H1 (cell line): ENCODE measurements at regions not wholly inside any gene's neighbourhood (a gene's known extent, or its start where the extent isn't known, plus 50 kb on each side); places are given as distances from the start of the nearest gene placed in this dataset.

Experiments
- CTCF ChIA-PET: fragments of 300-600 bp; sonication (Branson Sonifier 250); formaldehyde crosslinking; loops from one replicate; lab custom pipeline; 2021; ENCODE audit not compliant: partially characterized antibody; lab: Charles Lee
- POLR2A ChIA-PET: fragments of 300-600 bp; sonication (Branson Sonifier 250); formaldehyde crosslinking; loops from one replicate; lab custom pipeline; 2021; ENCODE audit warnings: inconsistent platforms; ENCODE audit not compliant: partially characterized antibody; lab: Charles Lee
- DNase-seq, 2 experiments: peaks; one replicate each; pipeline versions ENCODE4 v3.0.0 to v3.0.0-alpha.2; 2010 to 2022; ENCODE audit warnings: low spot score in 2 of 2, low read depth in 1 of 2, mixed read lengths in 1 of 2
- FAIRE-seq: peaks from 2 replicates; lab custom pipeline; 2011; peaks lifted over from hg19 to GRCh38; lab: Jason Lieb, UNC
- H2AFZ ChIP-seq: 2 replicates; pipeline ENCODE4 v1.8.1; 2012; ENCODE audit warnings: low read length, inconsistent platforms
- H2AK5ac ChIP-seq: 2 replicates; pipeline ENCODE4 v1.6.1; 2013; ENCODE audit warnings: low read depth, low read length
- H2BK120ac ChIP-seq: replicated peaks from 2 replicates; pipeline ENCODE3; 2013; ENCODE audit warnings: low read depth, low read length, inconsistent platforms
- H2BK12ac ChIP-seq: 2 replicates; pipeline ENCODE4 v1.6.1; 2013; ENCODE audit warnings: low read depth, low read length
- H2BK15ac ChIP-seq: 2 replicates; pipeline ENCODE4 v1.6.1; 2013; ENCODE audit warnings: low read length
- H2BK20ac ChIP-seq: 2 replicates; pipeline ENCODE4 v1.6.1; 2013; ENCODE audit warnings: low read length
- H2BK5ac ChIP-seq: 2 replicates; pipeline ENCODE4 v1.6.1; 2013; ENCODE audit warnings: low read depth, low read length
- H3K14ac ChIP-seq: 2 replicates; pipeline ENCODE4 v1.6.1; 2013; ENCODE audit warnings: inconsistent platforms; ENCODE audit not compliant: insufficient read length
- H3K18ac ChIP-seq: 2 replicates; pipeline ENCODE4 v1.6.1; 2013; ENCODE audit warnings: low read length; ENCODE audit errors: extremely low read depth
- H3K23ac ChIP-seq: 2 replicates; pipeline ENCODE4 v1.6.1; 2013; ENCODE audit warnings: inconsistent platforms; ENCODE audit not compliant: insufficient read length
- H3K23me2 ChIP-seq: 2 replicates; pipeline ENCODE4 v1.6.1; 2013; ENCODE audit warnings: low read depth, low read length
- H3K27ac ChIP-seq: 2 replicates; pipeline ENCODE4 v1.6.1; 2011; ENCODE audit warnings: low read depth, low read length, inconsistent platforms
- H3K27me3 ChIP-seq, 4 experiments: replicated peaks in 1 of 4; 1 replicate in 1 of 4; 2 replicates in 3 of 4; pipeline versions ENCODE4 v1.6.1 to v1.8.1; 2011 to 2013; ENCODE audit warnings: low read length in 3 of 4, mild to moderate bottlenecking in 3 of 4, inconsistent platforms in 2 of 4, mixed read lengths in 2 of 4, moderate library complexity in 1 of 4; ENCODE audit not compliant: control insufficient read depth in 3 of 4, insufficient read depth in 3 of 4; ENCODE audit errors: extremely low read depth in 1 of 4
- H3K36me3 ChIP-seq, 4 experiments: 2 replicates each; pipeline versions ENCODE4 v1.6.1 to v1.8.1; 2011 to 2013; ENCODE audit warnings: mild to moderate bottlenecking in 4 of 4, low read length in 3 of 4, moderate library complexity in 2 of 4, control low read depth in 1 of 4, inconsistent platforms in 1 of 4; ENCODE audit not compliant: insufficient read depth in 4 of 4, control insufficient read depth in 2 of 4
- H3K4ac ChIP-seq: replicated peaks from 2 replicates; pipeline ENCODE3; 2013; ENCODE audit warnings: low read length, low read depth, mixed read lengths, inconsistent platforms; ENCODE audit not compliant: insufficient read length
- H3K4me1 ChIP-seq, 4 experiments: replicated peaks in 1 of 4; 1 replicate in 1 of 4; 2 replicates in 3 of 4; pipeline versions ENCODE4 v1.6.1 to v1.8.1; 2011 to 2013; ENCODE audit warnings: low read length in 3 of 4, inconsistent platforms in 2 of 4, mixed read lengths in 1 of 4; ENCODE audit not compliant: insufficient read depth in 4 of 4, control insufficient read depth in 3 of 4
- H3K4me2 ChIP-seq, 2 experiments: 2 replicates each; pipeline versions ENCODE4 v1.6.1 to v1.8.1; 2011 to 2013; ENCODE audit warnings: low read depth in 2 of 2, low read length in 2 of 2, control low read depth in 1 of 2, inconsistent platforms in 1 of 2, mild to moderate bottlenecking in 1 of 2; ENCODE audit not compliant: insufficient read depth in 1 of 2
- H3K4me3 ChIP-seq, 4 experiments: fragments of 200-600, 300-600 bp in 1 of 4; sonication (generic), shearing (Covaris generic), sonication (Bioruptor Twin) in 1 of 4; 2 replicates each; pipeline versions ENCODE4 v1.5.1 to v1.8.1; 2011 to 2016; ENCODE audit warnings: low read length in 4 of 4, low read depth in 3 of 4, control low read depth in 2 of 4, inconsistent platforms in 2 of 4, mild to moderate bottlenecking in 2 of 4, mixed read lengths in 1 of 4, moderate library complexity in 1 of 4; ENCODE audit not compliant: insufficient read depth in 2 of 4; ENCODE audit errors: extremely low read depth in 1 of 4
- H3K56ac ChIP-seq: replicated peaks from 2 replicates; pipeline ENCODE3; 2013; ENCODE audit warnings: low read depth, mild to moderate bottlenecking, mixed read lengths, low read length, inconsistent platforms; ENCODE audit not compliant: insufficient read length
- H3K79me1 ChIP-seq: 2 replicates; pipeline ENCODE4 v1.6.1; 2013; ENCODE audit warnings: low read depth, low read length, control low read depth
- H3K79me2 ChIP-seq, 2 experiments: 2 replicates each; pipeline versions ENCODE4 v1.6.1 to v1.8.1; 2012 to 2013; ENCODE audit warnings: low read length in 2 of 2, mild to moderate bottlenecking in 2 of 2, inconsistent platforms in 1 of 2; ENCODE audit not compliant: insufficient read depth in 2 of 2, control insufficient read depth in 1 of 2
- H3K9ac ChIP-seq, 4 experiments: replicated peaks in 1 of 4; 1 replicate in 1 of 4; 2 replicates in 3 of 4; pipeline versions ENCODE4 v1.6.1 to v1.8.1; 2011 to 2013; ENCODE audit warnings: low read depth in 3 of 4, low read length in 3 of 4, control low read depth in 2 of 4, mild to moderate bottlenecking in 2 of 4, moderate library complexity in 2 of 4, inconsistent platforms in 1 of 4; ENCODE audit errors: extremely low read depth in 1 of 4
- H3K9me3 ChIP-seq, 2 experiments: 2 replicates each; pipeline versions ENCODE4 v1.6.1 to v1.8.1; 2012 to 2013; ENCODE audit warnings: mild to moderate bottlenecking in 2 of 2, moderate library complexity in 2 of 2, control low read depth in 1 of 2, inconsistent platforms in 1 of 2, low read depth in 1 of 2, low read length in 1 of 2, mixed read lengths in 1 of 2; ENCODE audit not compliant: insufficient read depth in 2 of 2
- H4K20me1 ChIP-seq, 2 experiments: replicated peaks in 1 of 2; 2 replicates each; pipeline versions ENCODE3 to v1.8.1; 2011 to 2013; ENCODE audit warnings: inconsistent platforms in 2 of 2, low read length in 2 of 2, mild to moderate bottlenecking in 1 of 2; ENCODE audit not compliant: insufficient read depth in 2 of 2, control insufficient read depth in 1 of 2
- H4K5ac ChIP-seq: 2 replicates; pipeline ENCODE4 v1.6.1; 2013; ENCODE audit warnings: low read length, low read depth, mixed read lengths, inconsistent platforms; ENCODE audit not compliant: insufficient read length
- H4K8ac ChIP-seq: 2 replicates; pipeline ENCODE4 v1.8.0; 2013; ENCODE audit warnings: mild to moderate bottlenecking, moderate library complexity, low read length, inconsistent platforms; ENCODE audit not compliant: insufficient read depth; ENCODE audit errors: extremely low read depth
- H4K91ac ChIP-seq: replicated peaks from 2 replicates; pipeline ENCODE3; 2013; ENCODE audit warnings: low read length, mixed read lengths, inconsistent platforms; ENCODE audit not compliant: insufficient read length
- CHD1 ChIP-seq: IDR thresholded peaks from 2 replicates; pipeline ENCODE4 v1.6.1; 2012; ENCODE audit warnings: low read depth, low read length, improper control_type of control experiment
- CTBP2 ChIP-seq: IDR thresholded peaks from 2 replicates; pipeline ENCODE4 v1.7.0; 2011; ENCODE audit warnings: borderline replicate concordance, mild to moderate bottlenecking, moderate library complexity, mixed read lengths, low read length; ENCODE audit not compliant: insufficient read depth, insufficient read length
- E2F6 ChIP-seq: IDR thresholded peaks from 2 replicates; pipeline ENCODE4 v1.6.1; 2012; ENCODE audit warnings: inconsistent platforms
- KDM4A ChIP-seq: IDR thresholded peaks from one replicate; pipeline ENCODE4 v1.7.1; 2012; ENCODE audit warnings: low read depth, mild to moderate bottlenecking, moderate library complexity, low read length, inconsistent platforms; ENCODE audit not compliant: severe bottlenecking
- KDM5A ChIP-seq: fragments of 200-600 bp; IDR thresholded peaks from 2 replicates; pipeline ENCODE4 v1.7.1; 2012; ENCODE audit warnings: mild to moderate bottlenecking, low read length, inconsistent platforms, mixed read lengths
- POLR2A ChIP-seq, 2 experiments: IDR thresholded peaks; 1 replicate in 1 of 2; 2 replicates in 1 of 2; pipeline ENCODE4 v1.6.1; 2011; ENCODE audit warnings: low read depth in 2 of 2, low read length in 2 of 2, mild to moderate bottlenecking in 2 of 2; ENCODE audit errors: control extremely low read depth in 1 of 2
- RXRA ChIP-seq: IDR thresholded peaks from 2 replicates; pipeline ENCODE4 v1.6.1; 2011; ENCODE audit warnings: low read depth, mild to moderate bottlenecking, low read length, moderate library complexity; ENCODE audit not compliant: insufficient read depth
- SP1 ChIP-seq: IDR thresholded peaks from 2 replicates; pipeline ENCODE4 v1.6.1; 2011; ENCODE audit warnings: low read depth, low read length
- TBP ChIP-seq: IDR thresholded peaks from 2 replicates; pipeline ENCODE4 v1.6.1; 2011; ENCODE audit warnings: low read depth, low read length, improper control_type of control experiment
- TCF12 ChIP-seq: IDR thresholded peaks from 2 replicates; pipeline ENCODE4 v1.6.1; 2011; ENCODE audit warnings: low read depth, mild to moderate bottlenecking, low read length
- YY1 ChIP-seq: IDR thresholded peaks from 2 replicates; pipeline ENCODE4 v1.6.1; 2011; ENCODE audit warnings: low read depth, mild to moderate bottlenecking, low read length
- ZNF274 ChIP-seq: IDR thresholded peaks from 2 replicates; pipeline ENCODE4 v1.7.0; 2012; ENCODE audit warnings: low read length, borderline replicate concordance; ENCODE audit errors: extremely low read depth
- WGBS, 2 experiments: shearing (Covaris generic) in 1 of 2; methylation state at CpG; one replicate each; pipeline versions ENCODE4 v1.1.6 to v1.1.7; 2013 to 2015; ENCODE audit warnings: low lambda C conversion rate in 2 of 2, mixed read lengths in 2 of 2, inconsistent platforms in 1 of 2, low coverage in 1 of 2, missing lambda C conversion rate in 1 of 2; ENCODE audit not compliant: insufficient replicate concordance in 2 of 2, insufficient coverage in 1 of 2, insufficient read length in 1 of 2; ENCODE audit errors: extremely low coverage in 1 of 2, missing lambda C conversion rate in 1 of 2; 5-methylcytosine and 5-hydroxymethylcytosine counted together
- TF ChIP-seq, protein P1 (sequence below): IDR thresholded peaks from 2 replicates; pipeline ENCODE4 v1.6.1; 2012; ENCODE audit warnings: inconsistent platforms

DNA sequence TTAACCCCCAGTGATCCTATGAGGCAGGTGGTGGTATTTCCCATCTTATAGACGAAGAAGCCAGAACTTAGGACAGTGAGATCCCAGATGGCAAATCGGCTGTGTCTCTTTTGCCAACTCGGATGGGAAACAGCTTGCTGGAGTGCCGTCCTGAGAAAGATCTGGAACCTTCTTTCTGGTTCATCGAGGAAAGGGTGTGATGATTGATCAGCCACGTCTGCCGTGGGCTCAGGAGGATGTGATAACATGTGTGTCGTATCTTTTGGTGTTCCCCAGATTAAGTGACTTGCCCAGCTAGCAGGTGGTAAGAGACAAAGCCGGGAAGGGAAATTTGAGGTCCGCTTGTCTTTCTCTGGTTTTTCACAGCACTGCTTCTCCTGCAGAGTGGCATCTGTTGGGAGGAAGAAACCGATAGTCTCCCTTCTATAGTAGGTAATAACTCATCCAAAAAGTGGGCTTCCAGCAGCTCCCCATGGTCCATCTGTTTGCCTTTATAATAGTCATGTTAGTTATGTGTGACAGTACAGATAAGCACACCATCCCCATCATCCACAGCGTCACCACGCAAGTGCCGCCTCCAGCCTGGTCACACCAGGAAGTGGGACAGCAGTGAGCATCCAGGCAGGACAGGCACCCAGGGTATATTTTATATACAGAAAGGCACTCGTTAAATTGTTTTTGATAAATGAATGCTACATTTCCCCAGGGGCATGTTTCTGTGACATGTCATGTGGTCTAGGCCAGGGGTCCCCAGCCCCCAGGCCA is 175.5 kb downstream of the KATNIP start:
- no peak overlapping the region for H2BK5ac ChIP-seq
- no peak overlapping the region for H2BK120ac ChIP-seq
- no peaks in the 10 kb centered on the region for H3K79me2 ChIP-seq
- H3K27me3 ChIP-seq = no peaks in the 10 kb centered on the region
- no peak overlapping the region for H3K56ac ChIP-seq
- no peak overlapping the region for H3K27ac ChIP-seq
- 93% methylated on average over 15 of the region's 15 CpGs; no CpG with 5 or more reads in 1 of the 2 experiments for WGBS, 2 experiments
- H3K4me3 ChIP-seq = no peak overlapping the region
- H3K14ac ChIP-seq = no peak overlapping the region
- FAIRE-seq (no peak), DNase-seq (no peak)
- no peak overlapping the region for H3K4me2 ChIP-seq
- no peak overlapping the region for H3K9ac ChIP-seq
- no peaks in the 10 kb centered on the region for H3K9me3 ChIP-seq
- H2AK5ac ChIP-seq = no peak overlapping the region
- H2BK20ac ChIP-seq = no peak overlapping the region
- ChIA-PET POLR2A (no interaction called here), CTCF (interaction anchor here (0.6 to 2.1 kb wide), 3 partner anchors 11 to 77 kb away, joined by 3 to 7 read pairs (median 4); no protein-coding TSS in a partner anchor)
- H3K4me1 ChIP-seq = peaks cover 0 to 6% (median 3%) of the 10 kb centered on the region in 4 experiments; a peak in 5 of 7 replicates
- no peak overlapping the region for H2BK15ac ChIP-seq
- no peaks in the 10 kb centered on the region; the same call in 1 of the 2 replicates for H3K23me2 ChIP-seq
- H4K20me1 ChIP-seq = peaks cover 0 to 3% of the 10 kb centered on the region in 2 experiments
- no peak overlapping the region for H4K91ac ChIP-seq
- H2AFZ ChIP-seq = no peak overlapping the region
- no peak overlapping the region for H2BK12ac ChIP-seq
- H3K23ac ChIP-seq = no peak overlapping the region
- H4K5ac ChIP-seq = no peak overlapping the region
- no peak overlapping the region for H4K8ac ChIP-seq
- H3K79me1 ChIP-seq = no peaks in the 10 kb centered on the region; the same call in 1 of the 2 replicates
- H3K4ac ChIP-seq = no peak overlapping the region
- H3K18ac ChIP-seq = no peak overlapping the region
- no peaks in the 10 kb centered on the region; a peak in 3 of 8 replicates for H3K36me3 ChIP-seq
- TF ChIP-seq KDM4A (no peak), E2F6 (no peak), KDM5A (no peak), RXRA (no peak), YY1 (no peak), CHD1 (no peak), SP1 (no peak), TCF12 (no peak), ZNF274 (no peak), TBP (no peak), POLR2A (IDR thresholded peaks at IDR 0.05; ENCODE audit: control extremely low read depth in 1 of 2, low read depth in 2 of 2, low read length in 2 of 2) (no peak), CTBP2 (no peak)
- TF ChIP-seq, protein P1, sequence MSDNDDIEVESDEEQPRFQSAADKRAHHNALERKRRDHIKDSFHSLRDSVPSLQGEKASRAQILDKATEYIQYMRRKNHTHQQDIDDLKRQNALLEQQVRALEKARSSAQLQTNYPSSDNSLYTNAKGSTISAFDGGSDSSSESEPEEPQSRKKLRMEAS = no peak
